WERI-Rb-1 (cell line): ENCODE measurements at regions not wholly inside any gene's neighbourhood (a gene's known extent, or its start where the extent isn't known, plus 50 kb on each side); places are given as distances from the start of the nearest gene placed in this dataset.

Source experiments
- DNase-seq: peaks from one replicate; pipeline ENCODE4 v3.0.0-alpha.2; 2020
- H3K27ac ChIP-seq: fragments of 250-450 bp; sonication (Bioruptor Pico); 2 replicates; pipeline ENCODE4 v1.5.1; 2020; ENCODE audit warnings: mild to moderate bottlenecking, moderate library complexity
- H3K27me3 ChIP-seq: fragments of 250-450 bp; sonication (Bioruptor Pico); 2 replicates; pipeline ENCODE4 v1.5.1; 2021; ENCODE audit warnings: mild to moderate bottlenecking, low read depth, moderate library complexity; ENCODE audit not compliant: insufficient read depth, severe bottlenecking
- H3K36me3 ChIP-seq: fragments of 250-450 bp; sonication (Bioruptor Pico); 2 replicates; pipeline ENCODE4 v1.5.1; 2020; ENCODE audit warnings: mild to moderate bottlenecking, moderate library complexity
- H3K4me3 ChIP-seq: 2 replicates; pipeline ENCODE4 v1.5.1; 2011; ENCODE audit warnings: low read depth, mild to moderate bottlenecking, control low read depth, low read length
- H3K9me3 ChIP-seq: fragments of 250-450 bp; sonication (Bioruptor Pico); 2 replicates; pipeline ENCODE4 v1.5.1; 2021; ENCODE audit warnings: mild to moderate bottlenecking, moderate library complexity; ENCODE audit not compliant: severe bottlenecking
- TF ChIP-seq, protein P1 (sequence below): IDR thresholded peaks from 2 replicates; pipeline ENCODE4 v1.5.1; 2011; ENCODE audit warnings: low read depth, mild to moderate bottlenecking, control low read depth, inconsistent platforms, low read length

DNA sequence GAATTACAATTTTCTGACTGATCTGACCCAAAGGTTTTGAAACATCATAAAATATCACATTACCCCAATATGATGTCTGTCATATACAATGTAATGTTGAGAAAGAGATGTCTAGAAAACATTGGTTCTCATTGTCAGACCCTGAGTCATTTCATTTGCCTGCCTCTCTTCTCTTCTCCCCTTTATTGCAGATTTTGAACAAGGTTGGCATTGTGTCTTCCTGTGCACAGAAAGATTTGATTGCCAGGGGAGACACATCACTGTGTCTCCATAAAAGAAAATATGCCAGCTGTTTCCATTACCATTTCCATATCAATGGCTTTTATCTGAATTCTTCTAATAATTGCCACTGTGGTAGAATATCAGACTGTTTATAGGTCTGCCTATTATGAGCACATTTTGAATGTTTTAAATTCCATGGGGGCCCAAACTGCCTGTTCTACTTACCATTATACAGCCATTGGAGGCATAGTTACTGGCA, 65.6 kb downstream of the IFI44 start:
- Histone ChIP-seq H3K36me3 (no peaks in the 10 kb centered on the region), H3K9me3 (no peaks in the 10 kb centered on the region), H3K27ac (no peak overlapping the region), H3K4me3 (no peak overlapping the region), H3K27me3 (no peaks in the 10 kb centered on the region)
- DNase-seq = no peak
- TF ChIP-seq, protein P1, sequence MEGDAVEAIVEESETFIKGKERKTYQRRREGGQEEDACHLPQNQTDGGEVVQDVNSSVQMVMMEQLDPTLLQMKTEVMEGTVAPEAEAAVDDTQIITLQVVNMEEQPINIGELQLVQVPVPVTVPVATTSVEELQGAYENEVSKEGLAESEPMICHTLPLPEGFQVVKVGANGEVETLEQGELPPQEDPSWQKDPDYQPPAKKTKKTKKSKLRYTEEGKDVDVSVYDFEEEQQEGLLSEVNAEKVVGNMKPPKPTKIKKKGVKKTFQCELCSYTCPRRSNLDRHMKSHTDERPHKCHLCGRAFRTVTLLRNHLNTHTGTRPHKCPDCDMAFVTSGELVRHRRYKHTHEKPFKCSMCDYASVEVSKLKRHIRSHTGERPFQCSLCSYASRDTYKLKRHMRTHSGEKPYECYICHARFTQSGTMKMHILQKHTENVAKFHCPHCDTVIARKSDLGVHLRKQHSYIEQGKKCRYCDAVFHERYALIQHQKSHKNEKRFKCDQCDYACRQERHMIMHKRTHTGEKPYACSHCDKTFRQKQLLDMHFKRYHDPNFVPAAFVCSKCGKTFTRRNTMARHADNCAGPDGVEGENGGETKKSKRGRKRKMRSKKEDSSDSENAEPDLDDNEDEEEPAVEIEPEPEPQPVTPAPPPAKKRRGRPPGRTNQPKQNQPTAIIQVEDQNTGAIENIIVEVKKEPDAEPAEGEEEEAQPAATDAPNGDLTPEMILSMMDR = no peak

DNA sequence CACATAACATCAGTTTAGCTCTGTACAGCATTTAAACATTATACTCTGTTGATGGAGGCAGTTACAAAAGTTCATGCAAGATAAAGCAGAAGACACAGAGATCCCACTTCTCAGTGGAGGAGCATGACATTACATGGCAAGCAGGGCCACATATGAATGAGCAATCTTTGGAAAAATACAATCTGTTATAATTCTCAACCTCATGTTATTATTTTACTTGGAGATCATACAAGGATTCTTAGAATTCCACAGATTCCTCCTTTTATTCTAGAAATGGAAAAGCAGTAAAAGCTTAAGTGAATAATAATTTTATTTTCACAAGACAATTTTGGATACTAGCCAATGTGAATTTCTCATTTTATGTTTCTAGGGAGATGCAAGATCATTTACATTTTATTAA, 66.6 kb downstream of the IFI44 start:
- H3K27me3 ChIP-seq = no peaks in the 10 kb centered on the region
- no peak overlapping the region for H3K27ac ChIP-seq
- TF ChIP-seq, protein P1 = no peak
- no peaks in the 10 kb centered on the region for H3K9me3 ChIP-seq
- no peak overlapping the region for H3K4me3 ChIP-seq
- DNase-seq = no peak
- H3K36me3 ChIP-seq = no peaks in the 10 kb centered on the region

DNA sequence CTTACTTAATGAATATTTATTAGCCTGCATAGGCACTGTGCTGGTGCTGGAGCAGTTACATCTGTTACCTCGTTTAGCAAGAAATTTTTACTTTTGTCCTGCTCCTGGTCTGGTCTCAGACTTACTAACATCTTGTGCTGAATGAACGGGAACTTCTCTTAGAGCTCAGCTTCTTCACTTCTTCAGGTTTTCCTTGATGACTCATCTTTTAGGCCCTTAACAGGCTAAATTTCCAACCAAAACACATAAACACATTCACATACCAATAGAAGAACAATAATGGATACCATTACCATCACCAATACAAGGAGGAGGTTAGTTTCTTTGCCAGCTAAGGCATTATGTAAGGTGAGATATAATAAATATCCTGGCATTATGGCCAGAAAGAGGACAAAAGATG, 68.9 kb downstream of the IFI44 start:
- no peak overlapping the region for H3K27ac ChIP-seq
- H3K36me3 ChIP-seq = no peaks in the 10 kb centered on the region
- no peaks in the 10 kb centered on the region for H3K9me3 ChIP-seq
- H3K4me3 ChIP-seq = no peak overlapping the region
- no peaks in the 10 kb centered on the region for H3K27me3 ChIP-seq
- TF ChIP-seq, protein P1 = no peak
- no peak for DNase-seq

DNA sequence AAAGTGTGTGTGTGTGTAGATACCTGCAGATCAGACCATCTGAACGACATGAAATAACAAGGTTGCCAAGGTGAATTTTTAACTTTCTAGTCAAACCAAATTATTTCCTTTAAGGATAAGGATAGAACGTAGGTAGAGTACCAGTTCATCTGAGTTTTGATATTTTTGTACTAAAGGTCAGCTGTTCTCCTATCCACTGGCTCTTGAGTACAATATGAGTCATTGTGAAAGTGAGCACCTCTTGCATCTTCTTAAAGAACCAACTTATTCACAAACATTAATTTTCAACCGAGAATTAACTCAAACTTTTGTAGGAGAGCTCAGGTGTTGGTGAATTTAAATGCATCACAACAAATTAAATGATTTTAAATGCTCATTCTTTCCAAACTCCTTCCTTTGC, 71.5 kb downstream of the IFI44 start:
- Histone ChIP-seq H3K36me3 (no peaks in the 10 kb centered on the region), H3K9me3 (no peaks in the 10 kb centered on the region), H3K27ac (no peak overlapping the region), H3K27me3 (no peaks in the 10 kb centered on the region), H3K4me3 (no peak overlapping the region)
- DNase-seq = no peak
- TF ChIP-seq, protein P1 = no peak

DNA sequence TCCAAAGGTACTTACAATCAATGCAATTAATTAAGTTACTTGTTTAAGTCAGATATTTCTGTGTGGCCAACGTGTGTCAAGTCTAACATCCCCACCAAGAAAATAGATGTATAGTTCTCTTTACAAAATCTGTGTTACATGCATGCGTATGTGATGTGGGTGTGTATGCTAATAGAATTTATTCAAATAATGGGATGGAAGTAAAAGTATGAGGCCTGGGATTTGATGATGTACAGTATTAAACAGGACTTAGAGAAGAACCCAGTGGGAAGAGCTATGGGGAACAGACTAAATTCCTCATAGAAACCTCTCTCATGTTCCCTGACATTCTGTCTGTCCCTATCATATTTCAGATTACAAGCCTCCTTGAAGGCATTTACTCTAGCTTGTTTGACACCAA, 72.5 kb downstream of the IFI44 start:
- Histone ChIP-seq H3K4me3 (no peak overlapping the region), H3K9me3 (no peaks in the 10 kb centered on the region), H3K36me3 (no peaks in the 10 kb centered on the region), H3K27me3 (no peaks in the 10 kb centered on the region), H3K27ac (no peak overlapping the region)
- TF ChIP-seq, protein P1 = no peak
- DNase-seq = no peak

DNA sequence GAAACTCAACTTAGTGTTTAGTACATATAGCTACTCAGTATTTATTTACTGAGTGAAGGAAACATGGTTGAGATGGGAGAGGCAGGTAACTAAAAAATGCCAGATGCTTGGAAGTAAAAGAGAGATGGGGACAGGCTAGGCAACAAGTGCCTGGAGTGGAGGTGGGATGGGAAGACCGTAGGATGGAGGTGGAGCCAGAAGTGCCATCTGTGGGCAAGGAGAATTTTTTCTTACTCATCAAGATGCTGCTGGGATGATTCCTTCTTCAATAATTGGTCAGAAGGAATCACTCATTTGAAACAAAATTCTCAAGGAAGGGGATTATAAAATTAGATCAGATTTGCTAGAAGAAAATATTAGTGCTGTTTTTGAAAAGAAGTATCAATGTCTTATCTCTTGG, 72.9 kb downstream of the IFI44 start:
- no peaks in the 10 kb centered on the region for H3K27me3 ChIP-seq
- H3K4me3 ChIP-seq = no peak overlapping the region
- TF ChIP-seq, protein P1 = no peak
- H3K27ac ChIP-seq = no peak overlapping the region
- no peak for DNase-seq
- H3K9me3 ChIP-seq = no peaks in the 10 kb centered on the region
- H3K36me3 ChIP-seq = no peaks in the 10 kb centered on the region
